Testis (tissue), 2 donors: ENCODE measurements at regions not wholly inside any gene's neighbourhood (a gene's known extent, or its start where the extent isn't known, plus 50 kb on each side); places are given as distances from the start of the nearest gene placed in this dataset.

Experiments
- CTCF ChIP-seq, 3 experiments: fragments of 450-650 bp in 2 of 3; fragments of 200-600 bp in 1 of 3; sonication (generic) in 1 of 3; IDR thresholded peaks; one replicate each; pipeline ENCODE4 v1.5.1; 2016 to 2019; ENCODE audit warnings: antibody characterized with exemption in 3 of 3, mild to moderate bottlenecking in 2 of 3, moderate library complexity in 1 of 3
- POLR2A ChIP-seq: fragments of 450-650 bp; IDR thresholded peaks from one replicate; pipeline ENCODE4 v1.6.1; 2017; ENCODE audit warnings: antibody characterized with exemption, mild to moderate bottlenecking, moderate library complexity

- TF ChIP-seq CTCF (IDR thresholded peaks at IDR 0.05), result no peak
- no peak for TF ChIP-seq POLR2A
These were observed 106.6 kb downstream of the MZT1 start for GRCh38 chr13:72620874-72621273.
